K562 (cell line): ENCODE measurements at regions not wholly inside any gene's neighbourhood (a gene's known extent, or its start where the extent isn't known, plus 50 kb on each side); places are given as distances from the start of the nearest gene placed in this dataset.

Experiments used
- ARNT ChIP-seq, 2 experiments: fragments of 450-650 bp; IDR thresholded peaks; 2 replicates each; pipeline ENCODE4 v1.6.1; 2016; ENCODE audit warnings: mild to moderate bottlenecking in 1 of 2
- BCOR ChIP-seq: fragments of 450-650 bp; IDR thresholded peaks from 2 replicates; pipeline ENCODE4 v1.6.1; 2016
- CTCF ChIP-seq, 3 experiments: IDR thresholded peaks in 2 of 3; conservative IDR thresholded peaks in 1 of 3; 2 replicates each; pipeline ENCODE4 v1.5.1; 2011 to 2012; ENCODE audit warnings: low read length in 3 of 3, mild to moderate bottlenecking in 3 of 3, control low read depth in 2 of 3, improper control_type of control experiment in 1 of 3, inconsistent platforms in 1 of 3, low read depth in 1 of 3, mixed read lengths in 1 of 3, moderate library complexity in 1 of 3; ENCODE audit not compliant: insufficient read depth in 2 of 3
- EZH2 ChIP-seq: IDR thresholded peaks from 2 replicates; pipeline ENCODE4 v1.6.1; 2012; ENCODE audit warnings: low read depth, mild to moderate bottlenecking, inconsistent platforms, low read length, borderline replicate concordance
- HDAC2 ChIP-seq: fragments of 450-650 bp; IDR thresholded peaks from 2 replicates; pipeline ENCODE4 v1.6.1; 2016; ENCODE audit warnings: mild to moderate bottlenecking
- RFX5 ChIP-seq: IDR thresholded peaks from 2 replicates; pipeline ENCODE4 v1.6.1; 2011; ENCODE audit warnings: low read depth, mild to moderate bottlenecking, improper control_type of control experiment, low read length
- SMARCC2 ChIP-seq: fragments of 450-650 bp; IDR thresholded peaks from 2 replicates; pipeline ENCODE4 v1.6.1; 2017; ENCODE audit warnings: antibody characterized with exemption, moderate library complexity, mild to moderate bottlenecking, low read depth
- TEAD4 ChIP-seq, 2 experiments: sonication (generic) in 1 of 2; formaldehyde crosslinking in 1 of 2; IDR thresholded peaks; 2 replicates each; pipeline versions ENCODE4 v1.6.1 to v1.8.0; 2012 to 2022; ENCODE audit warnings: borderline replicate concordance in 1 of 2, inconsistent platforms in 1 of 2, low read length in 1 of 2, mild to moderate bottlenecking in 1 of 2, missing genetic modification reagents in 1 of 2
- ZNF785 ChIP-seq: fragments of 250-450 bp; sonication (Bioruptor Pico); IDR thresholded peaks from 2 replicates; pipeline ENCODE4 v1.4.0; 2020; ENCODE audit warnings: mild to moderate bottlenecking
- TF ChIP-seq, protein P1 (sequence below): fragments of 450-650 bp; formaldehyde crosslinking; IDR thresholded peaks from 2 replicates; pipeline ENCODE4 v1.4.0; 2020; ENCODE audit warnings: mild to moderate bottlenecking, moderate library complexity

DNA sequence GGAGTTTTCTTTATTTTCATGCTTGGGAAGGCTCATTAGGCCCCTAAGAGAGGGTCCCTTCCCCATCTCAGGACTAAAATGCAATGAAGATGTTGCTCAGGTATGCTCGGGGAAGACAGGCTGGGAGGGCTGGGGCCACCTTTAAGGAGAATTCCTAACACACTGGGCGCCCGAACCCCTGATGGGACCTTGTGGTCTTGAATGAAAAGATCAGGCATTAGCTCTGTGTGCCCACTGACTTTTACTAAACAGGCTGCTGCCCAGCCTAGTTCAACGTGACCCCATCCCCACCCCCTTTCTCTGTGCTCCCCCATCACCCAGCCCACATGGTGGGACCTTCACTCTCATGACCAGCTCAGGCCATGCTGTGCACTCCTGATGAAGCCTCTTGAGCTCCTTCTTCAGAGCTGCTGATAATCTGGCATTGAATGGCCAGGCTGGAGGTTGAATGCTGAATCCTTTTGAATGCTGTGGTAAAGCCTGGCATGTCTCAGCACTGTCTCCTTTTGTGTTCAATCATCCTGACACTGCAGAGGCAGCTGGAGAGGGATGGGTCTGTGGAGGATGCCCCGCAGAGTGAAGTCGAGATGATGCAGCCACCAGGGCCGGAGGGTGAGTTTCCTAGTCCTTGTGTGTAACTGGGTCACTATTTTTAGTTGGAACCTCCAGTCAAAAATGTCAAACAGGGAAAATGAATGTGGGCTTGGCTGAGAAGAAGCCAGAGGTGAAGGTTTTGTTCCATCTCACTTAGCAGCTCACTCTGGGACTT, 209.1 kb downstream of the UQCRFS1 start:
- no peak for TF ChIP-seq SMARCC2
- no peak for TF ChIP-seq ARNT (IDR thresholded peaks at IDR 0.05)
- TF ChIP-seq EZH2 = no peak
- TF ChIP-seq TEAD4 (IDR thresholded peaks at IDR 0.05; ENCODE audit: low read length) = no peak
- TF ChIP-seq TEAD4 (CRISPR knock-in tag; IDR thresholded peaks at IDR 0.05; ENCODE audit: borderline replicate concordance) = no peak
- TF ChIP-seq, protein P1, sequence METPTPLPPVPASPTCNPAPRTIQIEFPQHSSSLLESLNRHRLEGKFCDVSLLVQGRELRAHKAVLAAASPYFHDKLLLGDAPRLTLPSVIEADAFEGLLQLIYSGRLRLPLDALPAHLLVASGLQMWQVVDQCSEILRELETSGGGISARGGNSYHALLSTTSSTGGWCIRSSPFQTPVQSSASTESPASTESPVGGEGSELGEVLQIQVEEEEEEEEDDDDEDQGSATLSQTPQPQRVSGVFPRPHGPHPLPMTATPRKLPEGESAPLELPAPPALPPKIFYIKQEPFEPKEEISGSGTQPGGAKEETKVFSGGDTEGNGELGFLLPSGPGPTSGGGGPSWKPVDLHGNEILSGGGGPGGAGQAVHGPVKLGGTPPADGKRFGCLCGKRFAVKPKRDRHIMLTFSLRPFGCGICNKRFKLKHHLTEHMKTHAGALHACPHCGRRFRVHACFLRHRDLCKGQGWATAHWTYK = no peak
- TF ChIP-seq HDAC2 = no peak
- no peak for TF ChIP-seq BCOR
- no peak for TF ChIP-seq RFX5
- no peak for TF ChIP-seq CTCF (IDR thresholded peaks at IDR 0.05 in 2 of 3, conservative IDR thresholded peaks at IDR 0.05 in 1 of 3; ENCODE audit: insufficient read depth in 2 of 3, low read depth in 1 of 3, low read length in 3 of 3)
- TF ChIP-seq ZNF785 (CRISPR knock-in tag) = no peak
